Trophoblast cell (in vitro differentiated cells and primary cell): ENCODE measurements at regions not wholly inside any gene's neighbourhood (a gene's known extent, or its start where the extent isn't known, plus 50 kb on each side); places are given as distances from the start of the nearest gene placed in this dataset.
A peak's percentile ranks its signal among the peaks of the same experiment; 100 is the strongest.

Source experiments
- DNase-seq, 2 donors: peaks; one replicate each; pipeline ENCODE4 v3.0.0-alpha.2; 2016
- H2AFZ ChIP-seq: 2 replicates; pipeline ENCODE4 v1.6.1; 2013; ENCODE audit warnings: low read length, moderate library complexity, mild to moderate bottlenecking; ENCODE audit not compliant: insufficient read depth, poor library complexity
- H2AK5ac ChIP-seq: 2 replicates; pipeline ENCODE4 v1.6.1; 2013; ENCODE audit warnings: mild to moderate bottlenecking, low read length
- H2BK120ac ChIP-seq: 2 replicates; pipeline ENCODE4 v1.6.1; 2013; ENCODE audit warnings: low read length, mild to moderate bottlenecking, moderate library complexity; ENCODE audit not compliant: insufficient read depth, poor library complexity
- H2BK12ac ChIP-seq: 2 replicates; pipeline ENCODE4 v1.6.1; 2013; ENCODE audit warnings: mild to moderate bottlenecking, low read length, moderate library complexity
- H2BK5ac ChIP-seq: 2 replicates; pipeline ENCODE4 v1.6.1; 2013; ENCODE audit warnings: low read length, low read depth, moderate library complexity, mild to moderate bottlenecking; ENCODE audit not compliant: poor library complexity
- H3K14ac ChIP-seq: 2 replicates; pipeline ENCODE4 v1.6.1; 2013; ENCODE audit warnings: mild to moderate bottlenecking, low read length
- H3K18ac ChIP-seq: 2 replicates; pipeline ENCODE4 v1.6.1; 2013; ENCODE audit warnings: mild to moderate bottlenecking, low read length
- H3K23ac ChIP-seq: 2 replicates; pipeline ENCODE4 v1.6.1; 2013; ENCODE audit warnings: low read length
- H3K27ac ChIP-seq: 2 replicates; pipeline ENCODE4 v1.5.1; 2013; ENCODE audit warnings: low read depth, mild to moderate bottlenecking, inconsistent platforms, low read length, moderate library complexity
- H3K27me3 ChIP-seq: 2 replicates; pipeline ENCODE4 v1.6.1; 2013; ENCODE audit warnings: inconsistent platforms, mild to moderate bottlenecking, low read length, moderate library complexity; ENCODE audit not compliant: insufficient read depth
- H3K36me3 ChIP-seq, 2 experiments: 1 replicate in 1 of 2; 2 replicates in 1 of 2; pipeline ENCODE4 v1.6.1; 2013; ENCODE audit warnings: low read length in 2 of 2, mild to moderate bottlenecking in 2 of 2, moderate library complexity in 1 of 2; ENCODE audit not compliant: insufficient read depth in 2 of 2, control insufficient read depth in 1 of 2
- H3K4ac ChIP-seq: 2 replicates; pipeline ENCODE4 v1.6.1; 2013; ENCODE audit warnings: low read depth, mild to moderate bottlenecking, low read length, moderate library complexity
- H3K4me1 ChIP-seq, 2 experiments: 1 replicate in 1 of 2; 2 replicates in 1 of 2; pipeline ENCODE4 v1.6.1; 2013; ENCODE audit warnings: low read length in 2 of 2, mild to moderate bottlenecking in 2 of 2, moderate library complexity in 1 of 2; ENCODE audit not compliant: insufficient read depth in 2 of 2, control insufficient read depth in 1 of 2
- H3K4me2 ChIP-seq: 2 replicates; pipeline ENCODE4 v1.6.1; 2013; ENCODE audit warnings: inconsistent platforms, mild to moderate bottlenecking, low read length, moderate library complexity
- H3K4me3 ChIP-seq: 2 replicates; pipeline ENCODE4 v1.5.1; 2013; ENCODE audit warnings: mild to moderate bottlenecking, low read depth, low read length, inconsistent platforms
- H3K79me1 ChIP-seq: one replicate; pipeline ENCODE4 v1.6.1; 2013; ENCODE audit warnings: low read length
- H3K79me2 ChIP-seq: 2 replicates; pipeline ENCODE4 v1.6.1; 2013; ENCODE audit warnings: low read length, mild to moderate bottlenecking; ENCODE audit not compliant: control insufficient read depth, insufficient read depth, poor library complexity
- H3K9ac ChIP-seq: 2 replicates; pipeline ENCODE4 v1.6.1; 2013; ENCODE audit warnings: mild to moderate bottlenecking, low read length
- H3K9me3 ChIP-seq: 2 replicates; pipeline ENCODE4 v1.6.1; 2013; ENCODE audit warnings: low read depth, mild to moderate bottlenecking, control low read depth, inconsistent platforms, low read length; ENCODE audit not compliant: insufficient read depth
- H4K12ac ChIP-seq: 2 replicates; pipeline ENCODE4 v1.6.1; 2013; ENCODE audit warnings: low read depth, mild to moderate bottlenecking, low read length, moderate library complexity
- H4K8ac ChIP-seq: 2 replicates; pipeline ENCODE4 v1.6.1; 2013; ENCODE audit warnings: low read depth, mild to moderate bottlenecking, low read length, moderate library complexity
- H4K91ac ChIP-seq: one replicate; pipeline ENCODE4 v1.6.1; 2013; ENCODE audit warnings: low read depth, mild to moderate bottlenecking, low read length, moderate library complexity
- WGBS: extraction: QIAGEN DNeasy Blood & Tissue Kit; methylation state at CpG from one replicate; pipeline ENCODE4 v1.1.7; 2013; ENCODE audit warnings: missing lambda C conversion rate; ENCODE audit not compliant: insufficient read length, insufficient coverage; ENCODE audit errors: extremely low coverage; 5-methylcytosine and 5-hydroxymethylcytosine counted together

DNA sequence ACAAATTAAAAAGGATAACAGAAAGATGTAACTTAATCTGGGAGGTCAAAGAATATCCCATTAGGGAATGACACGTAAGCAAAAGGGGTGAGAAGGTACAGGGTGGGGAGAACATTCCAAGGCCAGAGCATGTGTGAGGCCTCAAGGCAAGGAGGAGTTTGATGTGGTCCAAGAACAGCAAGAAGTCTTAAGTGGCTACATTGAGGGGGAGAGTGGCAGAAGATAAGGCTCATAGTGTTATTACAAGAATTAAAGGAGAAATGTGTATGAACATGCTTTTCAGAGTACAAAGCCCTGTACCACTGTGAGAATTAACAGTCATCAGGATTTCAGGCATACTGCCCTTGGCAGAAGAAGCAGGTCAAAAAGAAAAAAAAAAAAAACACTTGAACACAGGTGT, 174.4 kb upstream of the ERBB4 start:
- Histone ChIP-seq H2BK5ac (no peak overlapping the region), H3K23ac (no peak overlapping the region), H3K79me2 (no peaks in the 10 kb centered on the region), H3K9ac (no peak overlapping the region), H2AK5ac (peak overlapping the region; percentile 62), H2AFZ (no peak overlapping the region), H3K36me3 (no peaks in the 10 kb centered on the region), H3K4me2 (no peak overlapping the region), H2BK120ac (no peak overlapping the region), H3K79me1 (no peaks in the 10 kb centered on the region), H3K14ac (no peak overlapping the region), H2BK12ac (no peak overlapping the region), H3K9me3 (no peaks in the 10 kb centered on the region), H3K4ac (no peak overlapping the region), H3K18ac (no peak overlapping the region), H4K91ac (no peak overlapping the region), H3K27me3 (no peaks in the 10 kb centered on the region), H3K27ac (no peak overlapping the region), H3K4me3 (no peak overlapping the region), H4K8ac (no peak overlapping the region), H3K4me1 (no peaks in the 10 kb centered on the region), H4K12ac (no peak overlapping the region)
- peak in 1 of 2 donors; percentile 25 for DNase-seq
- WGBS = no CpG with 5 or more reads among the region's 1 CpG

- no peak overlapping the region for H3K18ac ChIP-seq
- H3K4me3 ChIP-seq = no peak overlapping the region
- H3K9me3 ChIP-seq = no peaks in the 10 kb centered on the region
- no peaks in the 10 kb centered on the region for H3K79me2 ChIP-seq
- no CpG with 5 or more reads among the region's 5 CpGs for WGBS
- H3K14ac ChIP-seq = no peak overlapping the region
- H3K79me1 ChIP-seq = no peaks in the 10 kb centered on the region
- DNase-seq = peak in 1 of 2 donors; percentile 39
- H3K4me2 ChIP-seq = no peak overlapping the region
- H3K36me3 ChIP-seq = no peaks in the 10 kb centered on the region
- H3K4me1 ChIP-seq = no peaks in the 10 kb centered on the region
- H3K27me3 ChIP-seq = no peaks in the 10 kb centered on the region
- H2BK12ac ChIP-seq = no peak overlapping the region
- no peak overlapping the region for H2AK5ac ChIP-seq
- no peak overlapping the region for H2BK120ac ChIP-seq
- no peak overlapping the region for H3K9ac ChIP-seq
- no peak overlapping the region for H3K4ac ChIP-seq
- no peak overlapping the region for H4K8ac ChIP-seq
- H4K12ac ChIP-seq = no peak overlapping the region
- H3K23ac ChIP-seq = no peak overlapping the region
- H4K91ac ChIP-seq = no peak overlapping the region
- H2AFZ ChIP-seq = no peak overlapping the region
- H3K27ac ChIP-seq = no peak overlapping the region
- H2BK5ac ChIP-seq = no peak overlapping the region
Measured at GRCh38 chr2:212712466-212712865, 173.9 kb upstream of the ERBB4 start.

- no peak overlapping the region for H3K27ac ChIP-seq
- H3K23ac ChIP-seq = no peak overlapping the region
- no peak overlapping the region for H2BK12ac ChIP-seq
- no peak overlapping the region for H2AK5ac ChIP-seq
- no peak overlapping the region for H4K12ac ChIP-seq
- H2BK5ac ChIP-seq = no peak overlapping the region
- H3K9ac ChIP-seq = no peak overlapping the region
- DNase-seq = peak; percentile 59 to 88
- WGBS = no CpG with 5 or more reads among the region's 3 CpGs
- no peak overlapping the region for H3K4me3 ChIP-seq
- H4K91ac ChIP-seq = no peak overlapping the region
- no peak overlapping the region for H2BK120ac ChIP-seq
- no peaks in the 10 kb centered on the region for H3K36me3 ChIP-seq
- no peak overlapping the region for H4K8ac ChIP-seq
- no peak overlapping the region for H2AFZ ChIP-seq
- H3K18ac ChIP-seq = no peak overlapping the region
- no peaks in the 10 kb centered on the region for H3K4me1 ChIP-seq
- no peak overlapping the region for H3K14ac ChIP-seq
- H3K9me3 ChIP-seq = no peaks in the 10 kb centered on the region
- no peaks in the 10 kb centered on the region for H3K27me3 ChIP-seq
- no peak overlapping the region for H3K4me2 ChIP-seq
- H3K79me1 ChIP-seq = no peaks in the 10 kb centered on the region
- H3K79me2 ChIP-seq = no peaks in the 10 kb centered on the region
- H3K4ac ChIP-seq = no peak overlapping the region
Measured at GRCh38 chr2:212711856-212712255, 173.3 kb upstream of the ERBB4 start.

DNA sequence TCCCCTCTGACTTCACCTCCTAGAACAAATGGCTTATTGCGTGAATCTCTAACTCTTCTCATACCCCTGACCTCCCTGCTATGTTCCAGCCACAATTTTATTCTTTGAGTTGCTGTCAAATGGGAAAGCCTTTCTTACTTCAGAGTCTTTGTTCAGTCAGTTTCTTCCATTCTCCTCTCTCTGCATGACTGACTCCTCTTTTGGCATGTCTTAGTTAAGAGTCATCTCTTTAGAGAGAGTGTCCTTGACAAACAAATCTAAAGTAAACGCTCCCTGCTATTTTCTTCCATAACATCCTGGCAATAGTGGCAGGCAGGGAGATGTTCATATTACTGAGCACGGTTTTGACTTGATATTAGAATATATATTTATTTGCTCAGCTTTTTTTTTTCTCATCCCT, 170.7 kb upstream of the ERBB4 start:
- no peaks in the 10 kb centered on the region for H3K79me1 ChIP-seq
- no peak overlapping the region for H4K91ac ChIP-seq
- no peak overlapping the region for H3K9ac ChIP-seq
- H3K27ac ChIP-seq = no peak overlapping the region
- H2AFZ ChIP-seq = no peak overlapping the region
- H3K18ac ChIP-seq = no peak overlapping the region
- no peaks in the 10 kb centered on the region for H3K9me3 ChIP-seq
- H3K27me3 ChIP-seq = no peaks in the 10 kb centered on the region
- H3K23ac ChIP-seq = no peak overlapping the region
- H3K4me3 ChIP-seq = no peak overlapping the region
- H4K12ac ChIP-seq = no peak overlapping the region
- H3K4me2 ChIP-seq = no peak overlapping the region
- no peaks in the 10 kb centered on the region for H3K4me1 ChIP-seq
- H3K14ac ChIP-seq = no peak overlapping the region
- H3K79me2 ChIP-seq = no peaks in the 10 kb centered on the region
- H2BK12ac ChIP-seq = no peak overlapping the region
- H2BK5ac ChIP-seq = no peak overlapping the region
- H4K8ac ChIP-seq = no peak overlapping the region
- no peaks in the 10 kb centered on the region for H3K36me3 ChIP-seq
- H2AK5ac ChIP-seq = no peak overlapping the region
- H3K4ac ChIP-seq = no peak overlapping the region
- no CpG with 5 or more reads among the region's 3 CpGs for WGBS
- no peak for DNase-seq
- H2BK120ac ChIP-seq = no peak overlapping the region
